AG04449 (cell line): ENCODE measurements at regions not wholly inside any gene's neighbourhood (a gene's known extent, or its start where the extent isn't known, plus 50 kb on each side); places are given as distances from the start of the nearest gene placed in this dataset.

ENCODE experiments used
- CTCF ChIA-PET: fragments of 350-600 bp; formaldehyde crosslinking; extraction: SDS; loops from one replicate; lab custom pipeline; 2021; ENCODE audit warnings: antibody characterized with exemption; lab: Yijun Ruan, JAX
- POLR2A ChIA-PET: fragments of 400-600, 350-600 bp; formaldehyde crosslinking; extraction: SDS; loops from one replicate; lab custom pipeline; 2020; ENCODE audit warnings: antibody characterized with exemption, inconsistent platforms; lab: Yijun Ruan, JAX
- DNase-seq: peaks from one replicate; pipeline ENCODE4 v3.0.0-alpha.2; 2010; ENCODE audit warnings: low read depth, low spot score
- H3K4me3 ChIP-seq: 2 replicates; pipeline ENCODE4 v1.5.1; 2011; ENCODE audit warnings: low read depth, mild to moderate bottlenecking, control low read depth, low read length
- CTCF ChIP-seq: IDR thresholded peaks from one replicate; pipeline ENCODE4 v1.5.1; 2011; ENCODE audit warnings: mild to moderate bottlenecking, moderate library complexity, low read length, control low read depth, inconsistent platforms; ENCODE audit not compliant: insufficient read depth; ENCODE audit errors: missing control alignments

- TF ChIP-seq CTCF: no peak
- ChIA-PET CTCF (no interaction called here), POLR2A (no interaction called here)
- H3K4me3 ChIP-seq: no peak overlapping the region
- DNase-seq: no peak
Observed at GRCh38 chr7:48734695-48735406, 189.5 kb upstream of the CDC14C start.

- no peak overlapping the region for H3K4me3 ChIP-seq
- ChIA-PET CTCF (no interaction called here), POLR2A (no interaction called here)
- DNase-seq: no peak
- TF ChIP-seq CTCF: no peak
Observed at GRCh38 chr7:48741545-48741944, 182.8 kb upstream of the CDC14C start.

GRCh38 chr7:48742079-48742798 lies 182.1 kb upstream of the CDC14C start:
- TF ChIP-seq CTCF: no peak
- ChIA-PET CTCF (no interaction called here), POLR2A (no interaction called here)
- no peak overlapping the region for H3K4me3 ChIP-seq
- DNase-seq: no peak

GRCh38 chr7:48748081-48748833 lies 176.1 kb upstream of the CDC14C start:
- H3K4me3 ChIP-seq: no peak overlapping the region
- ChIA-PET POLR2A (no interaction called here), CTCF (no interaction called here)
- no peak for TF ChIP-seq CTCF
- no peak for DNase-seq

GRCh38 chr7:48755061-48755555 lies 169.2 kb upstream of the CDC14C start:
- ChIA-PET POLR2A (no interaction called here), CTCF (no interaction called here)
- DNase-seq: no peak
- no peak overlapping the region for H3K4me3 ChIP-seq
- no peak for TF ChIP-seq CTCF
